Skeletal muscle tissue (tissue), 3 donors: ENCODE measurements at regions not wholly inside any gene's neighbourhood (a gene's known extent, or its start where the extent isn't known, plus 50 kb on each side); places are given as distances from the start of the nearest gene placed in this dataset.

Source experiments
- H3K27ac ChIP-seq: one replicate; pipeline ENCODE4 v1.7.0; 2013; ENCODE audit warnings: mild to moderate bottlenecking, low read depth, low read length, inconsistent platforms
- H3K27me3 ChIP-seq, 3 donors: one replicate each; pipeline ENCODE4 v1.7.0; 2013; ENCODE audit warnings: low read length in 3 of 3; ENCODE audit not compliant: control insufficient read depth in 3 of 3, insufficient read depth in 3 of 3
- H3K36me3 ChIP-seq, 3 donors: one replicate each; pipeline ENCODE4 v1.7.0; 2013; ENCODE audit warnings: low read length in 3 of 3; ENCODE audit not compliant: control insufficient read depth in 3 of 3, insufficient read depth in 3 of 3
- H3K4me1 ChIP-seq, 3 donors: one replicate each; pipeline ENCODE4 v1.7.0; 2013; ENCODE audit warnings: low read length in 3 of 3, mild to moderate bottlenecking in 3 of 3; ENCODE audit not compliant: control insufficient read depth in 3 of 3, insufficient read depth in 3 of 3
- H3K4me3 ChIP-seq, 3 donors: one replicate each; pipeline ENCODE4 v1.7.0; 2013; ENCODE audit warnings: low read length in 3 of 3
- H3K9ac ChIP-seq, 3 donors: one replicate each; pipeline ENCODE4 v1.7.0; 2013; ENCODE audit warnings: low read length in 3 of 3, mild to moderate bottlenecking in 3 of 3, moderate library complexity in 2 of 3, low read depth in 1 of 3
- H3K9me3 ChIP-seq, 3 donors: one replicate each; pipeline ENCODE4 v1.7.0; 2013; ENCODE audit warnings: low read length in 3 of 3; ENCODE audit not compliant: control insufficient read depth in 3 of 3
- donor health status: Osteomylitis.

DNA sequence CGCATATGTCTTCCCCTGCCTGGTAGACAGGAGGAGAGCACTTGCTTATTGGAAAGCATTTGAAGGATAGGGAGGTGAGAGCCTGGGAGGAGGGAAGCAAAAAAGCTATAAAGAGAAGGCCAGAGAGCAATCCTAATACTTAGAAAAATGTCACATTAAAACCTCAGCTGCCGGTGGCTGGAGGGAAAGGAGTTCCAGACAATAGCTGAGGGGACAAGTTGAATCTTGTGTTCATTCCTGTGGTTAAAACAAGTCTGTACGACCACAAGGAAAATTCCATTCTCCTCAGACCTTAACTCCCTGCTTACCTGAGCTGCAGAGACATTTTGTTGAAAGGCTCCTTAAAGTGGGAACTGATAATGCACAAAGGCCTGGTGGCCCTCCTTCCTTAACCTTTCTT is 218.8 kb upstream of the CAMK1G start:
- no peak overlapping the region for H3K9ac ChIP-seq
- no peak overlapping the region for H3K27ac ChIP-seq
- no peaks in the 10 kb centered on the region for H3K36me3 ChIP-seq
- no peaks in the 10 kb centered on the region for H3K9me3 ChIP-seq
- H3K4me3 ChIP-seq: no peak overlapping the region
- H3K4me1 ChIP-seq: peaks cover 0 to 2% (median 0%) of the 10 kb centered on the region in 3 donors
- no peaks in the 10 kb centered on the region for H3K27me3 ChIP-seq

DNA sequence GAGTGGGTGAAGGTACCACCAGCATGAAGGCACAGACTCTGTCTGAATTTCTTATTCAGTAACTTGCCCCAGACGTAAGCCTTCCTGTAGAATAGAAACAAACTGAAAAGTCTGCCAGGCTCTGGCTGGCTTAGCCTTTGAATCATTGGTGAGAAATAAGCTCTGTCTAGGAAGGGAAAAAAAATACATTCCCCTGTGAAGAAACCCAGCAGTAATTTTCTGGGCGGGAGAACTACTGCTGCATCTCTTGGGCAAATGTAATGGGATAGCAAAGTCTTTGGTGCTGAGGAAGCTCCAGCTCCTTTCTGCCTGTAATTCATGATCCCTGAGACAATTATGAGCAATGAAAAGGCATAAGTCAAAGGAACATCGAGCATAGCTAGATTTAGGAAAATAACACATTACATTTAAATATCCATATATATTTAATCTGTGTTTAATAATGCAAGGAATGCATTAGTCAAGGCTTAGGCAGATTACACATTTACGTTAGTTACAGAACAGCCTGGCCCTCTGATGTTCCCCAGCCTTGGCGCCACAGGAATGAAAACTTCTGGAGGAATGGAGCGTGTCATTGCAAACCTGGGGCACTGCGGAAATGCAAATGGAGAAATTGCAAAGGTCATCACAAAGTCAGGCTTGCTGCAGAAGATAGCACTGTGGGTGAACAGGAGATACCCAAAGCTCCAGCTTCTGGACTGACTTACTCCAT is 216.3 kb upstream of the CAMK1G start:
- Histone ChIP-seq H3K9ac (no peak overlapping the region), H3K9me3 (no peaks in the 10 kb centered on the region), H3K27ac (no peak overlapping the region), H3K4me1 (peaks cover 0 to 2% (median 0%) of the 10 kb centered on the region in 3 donors), H3K4me3 (no peak overlapping the region), H3K27me3 (no peaks in the 10 kb centered on the region), H3K36me3 (no peaks in the 10 kb centered on the region)

DNA sequence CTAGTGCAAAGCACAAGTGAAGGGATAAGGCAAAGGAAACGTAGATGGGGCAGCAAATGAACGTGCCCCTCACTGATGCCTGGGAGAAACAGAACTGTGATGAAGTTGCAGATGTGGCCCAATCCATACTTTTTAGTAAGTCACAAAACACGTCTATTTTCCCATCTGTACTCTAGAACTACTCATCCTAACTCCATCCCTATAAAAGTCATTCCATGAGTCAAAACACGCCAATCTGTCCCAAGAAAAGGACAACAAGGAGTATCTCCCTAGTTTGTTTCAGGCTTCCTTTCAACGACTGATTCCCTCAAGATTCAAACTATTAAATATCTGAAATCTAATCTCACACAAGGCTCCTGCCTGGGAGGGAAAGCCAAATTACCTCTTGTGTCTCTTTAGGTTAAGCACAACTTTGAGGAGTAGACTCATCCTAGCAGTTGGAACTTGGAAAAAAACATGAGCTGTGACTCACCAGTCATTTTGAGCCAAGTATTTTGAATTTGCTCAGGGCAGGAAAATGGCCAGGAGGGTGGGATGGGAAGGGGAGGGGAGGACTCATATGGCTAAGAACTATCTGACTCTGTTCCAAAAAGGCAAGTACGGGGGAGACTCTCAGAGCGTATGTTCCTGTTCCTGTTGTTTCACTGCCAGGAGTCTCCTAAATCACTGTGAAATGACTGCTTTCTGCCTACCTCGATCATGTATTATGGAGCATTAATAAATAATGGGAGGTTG is 214.5 kb upstream of the CAMK1G start:
- Histone ChIP-seq H3K9ac (no peak overlapping the region), H3K4me3 (no peak overlapping the region), H3K9me3 (no peaks in the 10 kb centered on the region), H3K36me3 (no peaks in the 10 kb centered on the region), H3K4me1 (peaks cover 0 to 2% (median 0%) of the 10 kb centered on the region in 3 donors), H3K27me3 (no peaks in the 10 kb centered on the region), H3K27ac (no peak overlapping the region)

DNA sequence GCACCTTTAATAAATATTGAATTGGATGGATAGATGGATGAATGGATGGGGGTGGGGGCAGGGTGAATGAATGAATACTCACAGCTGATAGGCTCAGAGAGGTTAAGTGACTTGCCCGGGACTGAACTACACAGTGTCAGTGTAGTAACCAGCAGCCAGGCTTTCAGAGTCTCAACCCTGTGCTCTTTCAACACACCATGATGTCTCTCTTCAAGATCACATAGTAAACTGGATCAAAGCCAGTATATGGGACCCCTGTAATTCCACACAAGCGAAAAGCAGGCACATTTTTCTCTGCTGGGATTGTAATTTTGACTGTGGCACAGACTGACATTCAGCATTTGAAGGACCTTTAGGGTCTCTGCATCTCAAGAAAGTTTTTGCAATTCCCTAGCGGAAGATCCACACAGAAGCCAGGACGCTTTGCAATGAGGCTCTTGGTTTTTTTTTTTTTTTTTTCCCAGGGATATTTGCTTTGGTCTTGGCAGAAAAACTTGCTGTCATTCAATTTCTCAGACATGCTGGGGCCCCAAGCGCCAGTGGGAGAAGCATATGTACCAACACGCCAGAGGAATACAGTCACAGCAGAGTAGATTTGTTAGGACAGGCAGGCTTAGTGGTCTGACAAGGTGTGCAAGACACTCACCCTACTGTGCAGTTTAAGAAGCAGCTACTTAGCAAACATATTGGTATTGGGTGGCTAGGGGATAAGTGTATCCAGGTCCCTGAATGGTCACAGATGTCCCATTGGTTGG is 213.1 kb upstream of the CAMK1G start:
- Histone ChIP-seq H3K4me1 (peaks cover 0 to 2% (median 0%) of the 10 kb centered on the region in 3 donors), H3K9me3 (no peaks in the 10 kb centered on the region), H3K9ac (no peak overlapping the region), H3K27ac (no peak overlapping the region), H3K36me3 (no peaks in the 10 kb centered on the region), H3K27me3 (no peaks in the 10 kb centered on the region), H3K4me3 (no peak overlapping the region)

DNA sequence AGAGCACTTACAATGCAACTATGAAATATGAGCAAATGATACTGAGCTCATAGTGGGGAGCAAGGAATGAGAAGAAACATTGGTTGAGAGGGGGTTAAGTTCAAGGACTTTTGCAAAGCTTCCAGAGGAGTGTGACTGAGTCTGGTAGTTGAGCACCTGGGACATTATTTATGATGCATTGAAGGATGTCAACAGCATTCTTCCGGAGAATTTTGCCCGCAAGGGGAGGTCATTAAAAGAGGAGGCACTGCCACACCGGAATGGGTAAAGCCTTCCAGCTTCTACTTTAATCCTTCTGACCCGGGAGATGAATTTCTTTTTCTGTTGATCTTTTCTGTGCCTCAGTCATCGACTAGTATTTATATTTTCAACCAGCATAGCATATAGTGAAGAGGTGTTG is 208.4 kb upstream of the CAMK1G start:
- Histone ChIP-seq H3K9me3 (no peaks in the 10 kb centered on the region), H3K27ac (no peak overlapping the region), H3K9ac (no peak overlapping the region), H3K4me3 (no peak overlapping the region), H3K27me3 (no peaks in the 10 kb centered on the region), H3K4me1 (no peaks in the 10 kb centered on the region), H3K36me3 (no peaks in the 10 kb centered on the region)

DNA sequence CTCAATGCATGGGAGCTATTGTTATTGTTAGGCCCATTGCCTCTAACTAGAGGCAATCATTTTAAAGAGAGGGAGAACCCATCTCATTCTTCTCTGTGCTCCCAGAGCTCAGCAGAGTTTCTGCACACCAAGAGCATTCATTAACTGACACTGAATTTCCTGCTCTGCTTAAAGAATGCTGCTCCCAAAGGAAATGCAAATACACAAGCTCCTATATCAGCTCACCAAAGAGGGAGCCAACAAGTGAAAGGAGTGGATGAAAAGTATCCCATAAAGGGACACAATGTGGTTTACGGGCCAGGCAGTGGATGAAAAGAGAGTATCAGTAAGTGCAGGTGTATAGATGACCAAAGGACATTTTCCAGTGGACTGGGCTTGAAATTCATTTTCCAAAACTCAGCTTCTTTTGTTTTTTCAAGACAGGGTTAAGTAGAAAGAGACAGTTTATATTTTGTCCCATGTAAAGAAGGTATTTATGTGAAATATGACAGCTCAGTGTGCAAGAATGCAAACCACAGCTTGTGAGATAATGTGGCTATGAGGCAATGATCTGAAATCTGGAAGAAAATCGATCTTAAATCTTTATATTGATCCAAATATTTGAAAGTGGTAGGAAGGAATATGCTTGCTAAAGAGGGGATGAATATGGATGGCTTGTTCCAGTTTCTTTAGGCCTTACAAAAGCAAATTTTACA is 207.7 kb upstream of the CAMK1G start:
- Histone ChIP-seq H3K4me3 (no peak overlapping the region), H3K27ac (no peak overlapping the region), H3K9ac (no peak overlapping the region), H3K4me1 (no peaks in the 10 kb centered on the region), H3K9me3 (no peaks in the 10 kb centered on the region), H3K27me3 (no peaks in the 10 kb centered on the region), H3K36me3 (no peaks in the 10 kb centered on the region)

DNA sequence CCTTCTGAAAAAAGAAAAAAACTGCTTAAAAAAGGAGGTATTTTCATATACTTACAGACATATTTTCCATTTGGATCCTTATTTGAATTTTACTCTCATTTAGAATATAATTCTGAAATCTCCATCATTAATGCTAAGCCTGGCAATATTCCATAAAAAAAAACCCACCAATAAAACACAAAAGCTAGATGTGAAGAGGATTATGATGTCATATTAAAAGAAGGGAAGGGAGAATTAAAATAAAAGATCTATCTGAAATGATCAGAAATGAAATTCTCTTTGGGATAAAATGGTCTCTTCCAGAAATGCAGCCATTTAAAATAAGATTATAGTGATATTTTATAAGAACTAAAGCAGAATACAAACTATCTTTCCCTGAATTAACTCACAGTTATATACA is 206.7 kb upstream of the CAMK1G start:
- Histone ChIP-seq H3K36me3 (no peaks in the 10 kb centered on the region), H3K9me3 (no peaks in the 10 kb centered on the region), H3K27me3 (no peaks in the 10 kb centered on the region), H3K9ac (no peak overlapping the region), H3K4me1 (no peaks in the 10 kb centered on the region), H3K4me3 (no peak overlapping the region), H3K27ac (no peak overlapping the region)

DNA sequence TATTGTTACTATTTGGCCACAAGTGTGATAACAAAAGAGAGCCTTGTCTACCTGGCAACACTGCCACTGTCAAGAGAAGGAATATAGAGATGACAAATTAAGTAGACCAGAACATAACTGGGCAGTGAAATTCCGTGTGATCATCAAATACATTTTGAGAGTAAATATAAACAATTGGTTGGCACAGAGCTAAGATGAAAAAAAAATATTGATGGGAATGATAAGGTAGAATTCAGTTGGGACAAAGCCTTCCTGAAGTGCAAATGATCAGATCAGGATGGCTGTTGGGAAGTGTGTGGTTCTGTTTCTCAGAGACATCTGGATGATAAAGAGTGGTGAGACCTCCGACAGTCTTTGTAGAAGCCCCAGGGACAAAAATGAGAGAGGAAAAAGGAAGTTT is 205.5 kb upstream of the CAMK1G start:
- Histone ChIP-seq H3K27me3 (no peaks in the 10 kb centered on the region), H3K9ac (no peak overlapping the region), H3K27ac (no peak overlapping the region), H3K4me3 (no peak overlapping the region), H3K4me1 (no peaks in the 10 kb centered on the region), H3K36me3 (no peaks in the 10 kb centered on the region), H3K9me3 (no peaks in the 10 kb centered on the region)

DNA sequence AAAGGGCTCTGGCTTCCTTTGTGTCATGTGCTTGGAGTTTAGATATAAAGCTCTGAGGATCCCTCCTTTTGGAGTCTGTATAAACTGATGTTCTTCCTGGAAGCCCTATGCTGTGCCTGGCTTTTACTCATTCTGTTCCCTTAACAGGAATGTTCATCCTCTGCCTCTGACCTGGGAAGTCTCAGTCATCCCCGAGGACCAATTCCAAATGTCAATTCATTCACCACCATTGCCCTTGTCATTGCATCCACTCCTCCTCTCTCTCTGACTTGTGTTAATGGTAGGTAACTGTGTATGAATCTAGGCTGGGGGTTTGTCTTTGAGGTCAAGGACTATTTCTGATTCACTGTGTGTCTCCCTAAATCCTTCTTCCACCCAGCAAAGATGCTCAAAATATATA is 204.2 kb upstream of the CAMK1G start:
- H3K27ac ChIP-seq: no peak overlapping the region
- H3K4me1 ChIP-seq: no peaks in the 10 kb centered on the region
- no peaks in the 10 kb centered on the region for H3K36me3 ChIP-seq
- no peak overlapping the region for H3K4me3 ChIP-seq
- no peaks in the 10 kb centered on the region for H3K27me3 ChIP-seq
- no peaks in the 10 kb centered on the region for H3K9me3 ChIP-seq
- no peak overlapping the region for H3K9ac ChIP-seq
